Glutamatergic neuron (in vitro differentiated cells): ENCODE measurements at regions not wholly inside any gene's neighbourhood (a gene's known extent, or its start where the extent isn't known, plus 50 kb on each side); places are given as distances from the start of the nearest gene placed in this dataset.

Experiments used
- DNase-seq: peaks from one replicate; pipeline ENCODE4 v3.0.0; 2022
- H3K27ac Mint-ChIP-seq: one replicate; pipeline ENCODE4 v1.8.0; 2020; ENCODE audit warnings: mild to moderate bottlenecking, mixed read lengths, inconsistent platforms; ENCODE audit not compliant: unreplicated experiment
- H3K27me3 Mint-ChIP-seq: one replicate; pipeline ENCODE4 v1.8.0; 2020; ENCODE audit warnings: mild to moderate bottlenecking, moderate library complexity, mixed read lengths, inconsistent platforms; ENCODE audit not compliant: unreplicated experiment
- H3K36me3 Mint-ChIP-seq: one replicate; pipeline ENCODE4 v1.8.0; 2020; ENCODE audit warnings: mild to moderate bottlenecking, mixed read lengths, inconsistent platforms; ENCODE audit not compliant: unreplicated experiment
- H3K4me1 Mint-ChIP-seq: one replicate; pipeline ENCODE4 v1.8.0; 2020; ENCODE audit warnings: mild to moderate bottlenecking, low read depth, mixed read lengths, inconsistent platforms; ENCODE audit not compliant: unreplicated experiment
- H3K4me3 Mint-ChIP-seq: one replicate; pipeline ENCODE4 v1.8.0; 2020; ENCODE audit warnings: mild to moderate bottlenecking, mixed read lengths, inconsistent platforms; ENCODE audit not compliant: unreplicated experiment
- H3K9me3 Mint-ChIP-seq: one replicate; pipeline ENCODE4 v1.8.0; 2020; ENCODE audit warnings: mild to moderate bottlenecking, moderate library complexity, mixed read lengths, inconsistent platforms; ENCODE audit not compliant: unreplicated experiment
- TF ChIP-seq, protein P1 (sequence below): fragments of 200-600 bp; sonication (generic); IDR thresholded peaks from one replicate; pipeline ENCODE4 v1.5.0; 2021; ENCODE audit not compliant: partially characterized antibody, unreplicated experiment

DNA sequence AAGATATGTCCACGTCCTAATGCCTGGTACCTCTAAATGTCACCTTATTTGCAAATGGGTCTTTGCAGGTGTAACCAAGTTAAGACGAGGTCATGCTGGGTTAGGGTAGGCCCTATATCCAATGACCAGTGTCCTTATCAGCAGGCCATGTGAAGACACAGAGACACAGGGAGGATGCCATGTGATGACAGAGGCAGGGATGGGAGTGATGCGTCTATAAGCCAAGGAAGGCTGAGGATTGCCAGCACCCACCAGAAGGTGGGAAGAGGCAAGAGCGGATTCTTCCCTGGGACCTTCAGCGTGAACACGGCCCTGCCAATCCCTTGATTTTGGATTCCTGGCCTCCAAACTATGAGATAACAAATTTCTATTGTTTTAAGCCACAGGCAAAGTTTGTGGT is 123.4 kb upstream of the CXCL14 start:
- H3K4me3 Mint-ChIP-seq = no peak overlapping the region
- no peak overlapping the region for H3K27ac Mint-ChIP-seq
- H3K27me3 Mint-ChIP-seq = no peaks in the 10 kb centered on the region
- TF ChIP-seq, protein P1, sequence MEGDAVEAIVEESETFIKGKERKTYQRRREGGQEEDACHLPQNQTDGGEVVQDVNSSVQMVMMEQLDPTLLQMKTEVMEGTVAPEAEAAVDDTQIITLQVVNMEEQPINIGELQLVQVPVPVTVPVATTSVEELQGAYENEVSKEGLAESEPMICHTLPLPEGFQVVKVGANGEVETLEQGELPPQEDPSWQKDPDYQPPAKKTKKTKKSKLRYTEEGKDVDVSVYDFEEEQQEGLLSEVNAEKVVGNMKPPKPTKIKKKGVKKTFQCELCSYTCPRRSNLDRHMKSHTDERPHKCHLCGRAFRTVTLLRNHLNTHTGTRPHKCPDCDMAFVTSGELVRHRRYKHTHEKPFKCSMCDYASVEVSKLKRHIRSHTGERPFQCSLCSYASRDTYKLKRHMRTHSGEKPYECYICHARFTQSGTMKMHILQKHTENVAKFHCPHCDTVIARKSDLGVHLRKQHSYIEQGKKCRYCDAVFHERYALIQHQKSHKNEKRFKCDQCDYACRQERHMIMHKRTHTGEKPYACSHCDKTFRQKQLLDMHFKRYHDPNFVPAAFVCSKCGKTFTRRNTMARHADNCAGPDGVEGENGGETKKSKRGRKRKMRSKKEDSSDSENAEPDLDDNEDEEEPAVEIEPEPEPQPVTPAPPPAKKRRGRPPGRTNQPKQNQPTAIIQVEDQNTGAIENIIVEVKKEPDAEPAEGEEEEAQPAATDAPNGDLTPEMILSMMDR = no peak
- DNase-seq = no peak
- H3K36me3 Mint-ChIP-seq = no peaks in the 10 kb centered on the region
- no peaks in the 10 kb centered on the region for H3K9me3 Mint-ChIP-seq
- no peaks in the 10 kb centered on the region for H3K4me1 Mint-ChIP-seq

DNA sequence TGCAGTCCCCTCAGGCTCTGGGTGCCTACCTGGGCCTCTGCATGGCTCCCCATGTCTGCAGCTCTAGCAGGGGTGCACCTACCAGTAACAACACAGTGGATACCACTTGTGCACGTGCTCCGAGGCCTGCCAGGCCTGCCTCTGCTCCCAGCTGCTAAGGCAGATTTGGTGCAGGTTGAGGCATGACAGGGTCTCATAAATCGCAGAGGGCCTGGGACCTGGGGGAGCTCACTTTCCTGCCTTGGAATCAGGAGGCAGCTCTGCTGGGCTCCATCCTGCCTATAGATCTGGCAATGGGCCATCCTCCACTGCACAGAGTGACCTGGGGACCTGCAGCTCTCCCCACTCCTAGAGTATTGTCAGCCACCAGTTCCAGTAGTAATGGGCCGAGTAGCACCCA is 121.9 kb upstream of the CXCL14 start:
- H3K27ac Mint-ChIP-seq = no peak overlapping the region
- TF ChIP-seq, protein P1 = no peak
- DNase-seq = no peak
- H3K9me3 Mint-ChIP-seq = no peaks in the 10 kb centered on the region
- no peaks in the 10 kb centered on the region for H3K36me3 Mint-ChIP-seq
- no peak overlapping the region for H3K4me3 Mint-ChIP-seq
- no peaks in the 10 kb centered on the region for H3K27me3 Mint-ChIP-seq
- peaks cover 2% of the 10 kb centered on the region for H3K4me1 Mint-ChIP-seq

DNA sequence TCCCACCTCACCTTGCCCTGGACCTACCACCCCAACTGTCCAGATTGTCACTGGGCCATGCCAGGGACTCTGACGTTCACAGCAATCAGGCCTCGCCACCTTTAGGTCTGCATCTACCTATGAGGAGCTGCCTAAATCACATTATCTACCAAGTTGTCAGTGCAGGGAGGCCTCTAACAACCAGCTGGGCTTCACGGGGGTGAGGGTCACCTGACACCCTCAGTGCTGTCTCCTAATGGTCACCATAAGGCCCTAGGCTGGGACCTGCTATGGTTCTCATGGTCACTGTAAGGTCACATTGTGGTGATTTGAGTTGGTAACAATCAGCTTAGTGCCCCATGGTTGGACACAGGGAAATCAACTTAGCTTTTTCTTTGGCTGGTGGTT is 119.2 kb upstream of the CXCL14 start:
- no peak for DNase-seq
- no peaks in the 10 kb centered on the region for H3K9me3 Mint-ChIP-seq
- TF ChIP-seq, protein P1 = no peak

DNA sequence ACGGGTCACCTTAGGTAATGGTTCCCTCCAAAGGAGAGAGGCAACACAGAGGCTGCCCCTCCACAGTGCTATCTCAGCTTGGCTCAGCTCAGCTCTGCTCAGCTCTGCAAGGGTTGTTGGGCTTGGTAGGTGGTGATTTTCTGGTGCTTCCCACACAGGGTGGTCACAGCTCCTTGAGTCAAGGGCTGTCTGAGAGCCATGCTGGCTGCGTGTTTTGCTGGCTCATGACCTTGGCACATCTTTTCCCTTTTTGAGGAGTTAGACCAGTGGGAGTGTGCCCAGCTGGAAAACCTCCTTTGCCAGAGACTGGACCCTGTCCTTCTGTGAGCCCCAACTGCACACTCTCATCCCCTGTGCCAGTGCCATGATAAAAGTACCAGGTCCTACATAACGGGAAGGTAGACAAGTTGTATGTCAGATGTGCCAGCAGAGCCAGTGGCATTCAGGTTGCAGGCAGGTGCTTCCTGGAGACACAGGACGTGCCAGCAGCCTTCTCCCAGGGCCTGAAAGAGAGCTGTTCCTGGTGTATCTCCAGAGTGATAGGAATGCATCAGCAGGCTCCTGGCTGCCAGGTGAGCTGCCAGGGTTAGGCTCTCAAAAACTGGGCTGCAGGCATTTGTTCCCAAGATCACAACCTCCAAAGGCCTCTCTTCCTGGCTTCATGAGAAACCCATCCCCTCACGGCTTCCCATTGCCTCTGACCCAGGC is 118.6 kb upstream of the CXCL14 start:
- Mint-ChIP-seq H3K4me3 (no peak overlapping the region), H3K27ac (no peak overlapping the region), H3K4me1 (peaks cover 3% of the 10 kb centered on the region), H3K27me3 (no peaks in the 10 kb centered on the region), H3K36me3 (no peaks in the 10 kb centered on the region), H3K9me3 (no peaks in the 10 kb centered on the region)
- DNase-seq = no peak
- TF ChIP-seq, protein P1 = no peak

More for the DNA sequence above, 119.2 kb upstream of the CXCL14 start:
- Mint-ChIP-seq H3K36me3 (no peaks in the 10 kb centered on the region), H3K27ac (no peak overlapping the region), H3K4me1 (peaks cover 3% of the 10 kb centered on the region), H3K27me3 (no peaks in the 10 kb centered on the region), H3K4me3 (no peak overlapping the region)

DNA sequence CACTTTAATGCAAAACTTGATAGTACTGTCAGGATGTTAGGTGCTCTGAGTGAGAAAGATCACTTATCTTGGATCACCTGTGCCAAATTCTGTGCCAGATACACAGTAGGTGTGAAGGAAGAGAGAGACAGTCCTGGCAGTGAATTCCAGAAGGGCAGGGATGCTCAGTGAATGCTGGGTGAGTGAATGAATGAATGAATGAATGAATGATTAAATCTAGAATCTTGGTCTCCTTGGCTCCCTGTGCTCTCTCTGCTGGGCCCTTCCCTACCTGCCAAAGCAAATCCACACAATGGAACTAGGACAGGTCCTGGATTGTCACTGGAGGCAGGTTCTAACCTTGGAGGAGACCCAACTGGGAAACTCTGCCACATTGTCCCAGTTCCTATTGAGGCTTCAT is 117.5 kb upstream of the CXCL14 start:
- TF ChIP-seq, protein P1 = no peak
- Mint-ChIP-seq H3K27ac (no peak overlapping the region), H3K4me1 (peaks cover 3% of the 10 kb centered on the region), H3K36me3 (no peaks in the 10 kb centered on the region), H3K27me3 (no peaks in the 10 kb centered on the region), H3K4me3 (no peak overlapping the region), H3K9me3 (no peaks in the 10 kb centered on the region)
- no peak for DNase-seq
